Gastrocnemius medialis (tissue), 4 donors: ENCODE measurements at regions not wholly inside any gene's neighbourhood (a gene's known extent, or its start where the extent isn't known, plus 50 kb on each side); places are given as distances from the start of the nearest gene placed in this dataset.
A peak's percentile ranks its signal among the peaks of the same experiment; 100 is the strongest.
"Not testable (repeated sequence)": the region's sequence is repeated elsewhere in the genome, so short reads cannot be mapped to it uniquely, and the experiment has no call there.

Experiments used
- ATAC-seq, 2 donors: fragments of 150-250 bp; one replicate each; pipeline ENCODE4 v1.9.1; 2016
- DNase-seq, 2 donors: peaks; one replicate each; pipeline ENCODE4 v3.0.0-alpha.2; 2019
- H3K27ac ChIP-seq, 4 donors: fragments of 200-600 bp; sonication (generic); 1 replicate in 1 of 4; 2 replicates in 3 of 4; pipeline ENCODE4 v1.5.1; 2016 to 2018; ENCODE audit warnings: mild to moderate bottlenecking in 2 of 4, moderate library complexity in 1 of 4
- H3K27me3 ChIP-seq, 3 donors: fragments of 200-600 bp; sonication (generic) in 2 of 3; 1 replicate in 1 of 3; 2 replicates in 2 of 3; pipeline versions ENCODE4 v1.5.1 to v1.6.0; 2016 to 2019; ENCODE audit warnings: mild to moderate bottlenecking in 1 of 3, moderate library complexity in 1 of 3
- H3K36me3 ChIP-seq, 2 donors: fragments of 200-600 bp; sonication (generic) in 1 of 2; one replicate each; pipeline ENCODE4 v1.5.1; 2017 to 2018
- H3K4me1 ChIP-seq, 2 donors: fragments of 200-600 bp; sonication (generic) in 1 of 2; one replicate each; pipeline ENCODE4 v1.5.1; 2016 to 2017; ENCODE audit warnings: mild to moderate bottlenecking in 2 of 2
- H3K4me3 ChIP-seq, 4 donors: fragments of 200-600 bp; sonication (generic) in 3 of 4; 1 replicate in 1 of 4; 2 replicates in 3 of 4; pipeline ENCODE4 v1.5.1; 2016 to 2019; ENCODE audit warnings: mild to moderate bottlenecking in 2 of 4
- H3K9me3 ChIP-seq, 3 donors: fragments of 200-600 bp; sonication (generic) in 2 of 3; 1 replicate in 1 of 3; 2 replicates in 2 of 3; pipeline ENCODE4 v1.5.1; 2016 to 2019
- POLR2A ChIP-seq, 2 donors: fragments of 450-650 bp; IDR thresholded peaks; one replicate each; pipeline ENCODE4 v1.6.1; 2017; ENCODE audit warnings: antibody characterized with exemption in 2 of 2, mild to moderate bottlenecking in 2 of 2, moderate library complexity in 2 of 2
- in situ Hi-C, 4 donors: fragments of 200-750 bp; cut with MboI; loops; one replicate each; pipeline versions ENCODE4 v1.15.0 to v1.8.0; 2017; ENCODE audit warnings: low sequenced_read_pairs in 4 of 4
- intact Hi-C: fragments of 100-400 bp; cut with DNase I; formaldehyde crosslinking; loops from one replicate; pipeline ENCODE4 v1.15.1; 2023; ENCODE audit warnings: low total_unique reads
- TF ChIP-seq, protein P1 (sequence below), 5 experiments: fragments of 450-650 bp in 3 of 5; fragments of 200-600 bp in 2 of 5; sonication (generic) in 2 of 5; IDR thresholded peaks in 4 of 5; conservative IDR thresholded peaks in 1 of 5; 1 replicate in 4 of 5; 2 replicates in 1 of 5; pipeline ENCODE4 v1.5.1; 2016 to 2019; ENCODE audit warnings: antibody characterized with exemption in 5 of 5, mild to moderate bottlenecking in 3 of 5, moderate library complexity in 3 of 5

DNA sequence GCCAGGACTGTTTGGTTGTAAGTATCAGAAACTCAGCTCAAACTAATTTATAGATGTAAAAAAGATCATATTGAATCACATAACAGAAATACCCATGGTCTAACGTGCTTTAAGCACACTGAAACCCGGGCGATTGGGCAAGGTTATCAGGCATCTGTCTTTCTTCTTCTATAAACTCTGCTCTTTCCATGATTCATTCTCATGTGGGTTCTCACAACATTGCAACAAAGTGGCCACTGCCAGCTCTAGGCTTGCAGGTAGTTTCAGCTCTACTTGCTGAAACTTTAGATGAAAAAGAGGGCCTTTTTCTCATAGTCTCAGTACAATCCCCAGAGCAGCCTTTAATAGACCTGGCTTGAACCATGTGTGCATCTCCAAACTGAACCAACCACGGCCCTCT is 456.1 kb downstream of the MFSD1 start:
- Histone ChIP-seq H3K36me3 (no peaks in the 10 kb centered on the region), H3K27me3 (no peaks in the 10 kb centered on the region), H3K4me3 (no peak overlapping the region), H3K27ac (no peak overlapping the region), H3K4me1 (no peaks in the 10 kb centered on the region), H3K9me3 (peaks cover 0 to under 1% (median 0%) of the 10 kb centered on the region in 3 donors)
- intact Hi-C loops (no loop called here), in situ Hi-C loops (loop anchor here (5.0 to 25.0 kb wide), 4 partner anchors 411 to 754 kb away; no protein-coding TSS in a partner anchor)
- no peak for DNase-seq
- TF ChIP-seq, protein P1, sequence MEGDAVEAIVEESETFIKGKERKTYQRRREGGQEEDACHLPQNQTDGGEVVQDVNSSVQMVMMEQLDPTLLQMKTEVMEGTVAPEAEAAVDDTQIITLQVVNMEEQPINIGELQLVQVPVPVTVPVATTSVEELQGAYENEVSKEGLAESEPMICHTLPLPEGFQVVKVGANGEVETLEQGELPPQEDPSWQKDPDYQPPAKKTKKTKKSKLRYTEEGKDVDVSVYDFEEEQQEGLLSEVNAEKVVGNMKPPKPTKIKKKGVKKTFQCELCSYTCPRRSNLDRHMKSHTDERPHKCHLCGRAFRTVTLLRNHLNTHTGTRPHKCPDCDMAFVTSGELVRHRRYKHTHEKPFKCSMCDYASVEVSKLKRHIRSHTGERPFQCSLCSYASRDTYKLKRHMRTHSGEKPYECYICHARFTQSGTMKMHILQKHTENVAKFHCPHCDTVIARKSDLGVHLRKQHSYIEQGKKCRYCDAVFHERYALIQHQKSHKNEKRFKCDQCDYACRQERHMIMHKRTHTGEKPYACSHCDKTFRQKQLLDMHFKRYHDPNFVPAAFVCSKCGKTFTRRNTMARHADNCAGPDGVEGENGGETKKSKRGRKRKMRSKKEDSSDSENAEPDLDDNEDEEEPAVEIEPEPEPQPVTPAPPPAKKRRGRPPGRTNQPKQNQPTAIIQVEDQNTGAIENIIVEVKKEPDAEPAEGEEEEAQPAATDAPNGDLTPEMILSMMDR (IDR thresholded peaks at IDR 0.05 in 4 of 5, conservative IDR thresholded peaks at IDR 0.05 in 1 of 5) = no peak
- no peak for TF ChIP-seq POLR2A (IDR thresholded peaks at IDR 0.05)
- no peak for ATAC-seq

DNA sequence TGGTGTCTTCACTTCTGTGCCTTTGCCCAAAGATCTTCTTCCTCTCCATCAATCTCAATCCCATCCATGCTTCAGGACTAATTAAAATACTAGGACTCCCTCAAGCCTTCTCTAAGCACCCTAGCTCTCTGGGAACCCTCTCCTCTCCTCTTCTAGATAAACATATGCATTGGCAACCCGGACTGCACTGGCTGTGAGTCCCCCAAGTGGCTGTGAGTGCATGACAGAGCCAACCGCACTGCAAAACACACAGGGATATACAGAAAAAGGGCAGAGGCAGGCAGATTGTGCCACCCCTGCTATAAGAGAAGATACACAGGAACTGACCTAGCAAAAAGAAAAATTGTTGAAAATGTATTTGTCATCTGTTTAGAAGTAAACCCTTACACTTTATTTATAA is 457.1 kb downstream of the MFSD1 start:
- no peaks in the 10 kb centered on the region for H3K27me3 ChIP-seq
- H3K4me1 ChIP-seq = no peaks in the 10 kb centered on the region
- ATAC-seq = no peak
- intact Hi-C loops = no loop called here
- no peak for TF ChIP-seq POLR2A (IDR thresholded peaks at IDR 0.05)
- TF ChIP-seq, protein P1 (IDR thresholded peaks at IDR 0.05 in 4 of 5, conservative IDR thresholded peaks at IDR 0.05 in 1 of 5) = no peak
- no peak overlapping the region for H3K27ac ChIP-seq
- no peaks in the 10 kb centered on the region for H3K36me3 ChIP-seq
- DNase-seq = no peak
- H3K4me3 ChIP-seq = no peak overlapping the region
- H3K9me3 ChIP-seq = no peaks in the 10 kb centered on the region
- in situ Hi-C loops = loop anchor here (5.0 to 25.0 kb wide), 4 partner anchors 412 to 753 kb away; no protein-coding TSS in a partner anchor

DNA sequence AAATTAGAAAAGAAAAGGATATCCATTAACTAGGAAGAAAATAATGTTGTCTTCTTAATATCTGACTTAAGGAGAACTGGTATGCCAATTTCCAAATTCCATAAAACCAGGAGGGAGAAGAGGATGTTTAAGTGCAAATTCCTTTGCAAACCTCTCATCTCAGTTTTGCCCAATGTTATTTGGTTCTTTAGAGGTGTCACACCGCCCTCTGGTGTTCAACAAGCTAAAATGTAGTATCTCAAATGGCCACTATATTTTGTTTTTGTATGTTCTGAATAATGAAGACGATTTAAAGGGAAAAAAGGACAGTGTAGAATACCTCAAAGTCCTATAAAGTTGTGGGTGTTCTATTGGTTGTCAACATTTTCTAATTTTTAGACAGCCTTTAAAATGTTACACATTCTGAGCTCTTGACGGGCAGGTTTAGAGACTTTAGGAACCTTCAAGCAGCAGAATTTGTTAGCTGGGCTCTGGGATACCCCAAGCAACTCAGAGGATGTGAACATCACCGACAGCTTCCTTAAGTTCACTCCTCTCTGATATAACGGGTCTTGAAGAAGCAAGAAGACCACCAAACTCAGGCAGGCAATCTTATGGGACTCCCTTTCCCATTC is 458.3 kb downstream of the MFSD1 start:
- Histone ChIP-seq H3K36me3 (no peaks in the 10 kb centered on the region), H3K4me3 (no peak overlapping the region), H3K27ac (no peak overlapping the region), H3K27me3 (no peaks in the 10 kb centered on the region), H3K4me1 (no peaks in the 10 kb centered on the region), H3K9me3 (no peaks in the 10 kb centered on the region)
- no peak for TF ChIP-seq POLR2A (IDR thresholded peaks at IDR 0.05)
- TF ChIP-seq, protein P1 (IDR thresholded peaks at IDR 0.05 in 4 of 5, conservative IDR thresholded peaks at IDR 0.05 in 1 of 5) = peak; percentile 37 to 71 (median 61)
- DNase-seq (no peak), ATAC-seq (no peak)
- intact Hi-C loops = loop anchor here (1.0 to 5.0 kb wide), 2 partner anchors 415 to 1157 kb away; no protein-coding TSS in a partner anchor
- in situ Hi-C loops = loop anchor here in 2 of 4 donors (10.0 to 25.0 kb wide), 3 partner anchors 545 to 752 kb away; no protein-coding TSS in a partner anchor

DNA sequence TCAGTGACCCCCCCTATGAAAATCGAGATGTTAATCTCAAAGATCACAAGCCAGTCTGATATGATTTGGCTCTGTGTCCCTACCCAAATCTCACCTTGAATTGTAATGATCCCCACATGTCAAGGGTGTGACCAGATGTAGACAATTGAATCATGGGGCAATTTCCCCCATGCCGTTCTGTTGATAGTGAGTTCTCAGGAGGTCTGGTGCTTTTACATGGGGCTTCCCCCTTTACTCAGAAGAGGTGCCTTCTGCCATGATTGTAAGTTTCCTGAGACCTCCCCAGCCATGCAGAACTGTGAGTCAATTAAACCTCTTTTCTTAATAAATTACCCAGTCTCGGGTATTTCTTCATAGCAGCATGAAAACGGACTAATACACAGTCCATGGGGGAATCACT is 459.5 kb downstream of the MFSD1 start:
- not testable (repeated sequence) for ATAC-seq, DNase-seq
- in situ Hi-C loops = loop anchor here in 2 of 4 donors (10.0 to 25.0 kb wide), 3 partner anchors 543 to 751 kb away; no protein-coding TSS in a partner anchor

DNA sequence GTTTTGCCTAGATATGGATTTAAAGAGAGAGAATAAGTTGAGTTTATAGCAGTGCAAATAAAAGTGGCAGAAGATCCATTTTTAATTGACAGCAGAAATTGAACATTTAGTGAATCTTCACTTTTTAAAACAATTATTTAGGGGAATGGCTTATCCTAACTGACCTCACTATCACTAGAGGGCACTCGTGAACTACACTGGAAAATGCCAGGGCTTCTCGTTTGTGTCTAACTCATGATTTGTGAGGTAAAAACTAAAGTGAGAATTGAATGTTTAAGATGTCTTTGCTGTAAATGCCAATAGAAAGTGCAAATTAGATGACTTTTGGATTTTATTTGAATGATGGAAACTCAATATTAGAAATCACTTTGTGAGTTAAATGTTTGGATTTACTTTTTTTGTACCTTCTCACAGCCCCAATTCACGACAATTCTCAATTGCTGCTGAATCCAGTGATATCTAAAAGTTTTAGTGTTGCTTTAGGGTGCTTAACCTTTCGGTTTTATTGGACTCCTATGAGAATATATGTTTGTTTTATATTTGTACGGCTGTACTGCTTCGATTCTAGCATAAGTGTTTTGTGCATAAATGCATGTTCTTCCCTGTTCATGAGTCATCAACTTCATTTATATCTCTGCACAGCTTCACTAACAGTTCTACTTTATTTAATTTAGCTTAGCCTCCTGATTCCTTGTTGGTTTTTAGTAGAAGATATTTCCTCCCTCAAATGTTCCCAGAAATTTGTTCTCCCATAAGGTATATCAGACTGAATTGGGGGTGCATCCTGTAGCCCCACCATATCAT is 462.1 kb downstream of the MFSD1 start:
- H3K36me3 ChIP-seq = no peaks in the 10 kb centered on the region
- TF ChIP-seq POLR2A (IDR thresholded peaks at IDR 0.05) = no peak
- TF ChIP-seq, protein P1 (IDR thresholded peaks at IDR 0.05 in 4 of 5, conservative IDR thresholded peaks at IDR 0.05 in 1 of 5) = peak in 3 of 5 experiments; percentile 9 to 61 (median 45)
- H3K27ac ChIP-seq = no peak overlapping the region
- no peak overlapping the region for H3K4me3 ChIP-seq
- no peaks in the 10 kb centered on the region for H3K9me3 ChIP-seq
- DNase-seq = no peak
- in situ Hi-C loops = loop anchor here in 2 of 4 donors (10.0 to 25.0 kb wide), 3 partner anchors 541 to 748 kb away; no protein-coding TSS in a partner anchor
- no peaks in the 10 kb centered on the region for H3K27me3 ChIP-seq
- intact Hi-C loops = loop anchor here (1.0 to 5.0 kb wide), 2 partner anchors 541 to 1153 kb away; no protein-coding TSS in a partner anchor
- ATAC-seq = no peak
- H3K4me1 ChIP-seq = no peaks in the 10 kb centered on the region

More for the DNA sequence above, 459.5 kb downstream of the MFSD1 start:
- not testable (repeated sequence) for H3K27ac ChIP-seq, H3K4me3 ChIP-seq, H3K27me3 ChIP-seq, H3K36me3 ChIP-seq, H3K4me1 ChIP-seq, H3K9me3 ChIP-seq
- intact Hi-C loops = loop anchor here (5.0 kb wide), 1 partner anchor 1156 kb away; no protein-coding TSS in a partner anchor
